ENCODE measurements at regions not wholly inside any gene's neighbourhood (a gene's known extent, or its start where the extent isn't known, plus 50 kb on each side); places are given as distances from the start of the nearest gene placed in this dataset.

DNA sequence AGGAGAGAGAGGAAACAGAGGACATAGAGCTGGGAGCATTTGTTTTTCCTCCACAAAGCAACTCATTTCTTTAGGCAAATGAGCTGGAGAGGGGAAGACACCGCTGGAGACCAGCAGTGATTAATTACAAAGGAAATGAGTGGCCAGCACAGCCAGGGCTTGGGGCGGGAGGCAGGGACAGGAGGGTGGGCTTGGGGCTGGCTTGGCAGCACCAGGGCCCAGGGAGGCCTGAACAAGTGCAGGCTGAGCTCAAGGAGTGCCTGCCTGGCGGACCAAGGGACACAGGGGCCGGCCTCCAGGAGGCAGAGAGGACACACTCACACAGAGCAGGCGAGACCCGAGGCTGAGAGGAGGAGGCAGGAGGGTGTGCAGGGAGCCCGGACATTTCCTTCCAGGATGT lies 149.0 kb upstream of the UNC5B start:
- WGBS (ENCODE audit: insufficient coverage, low coverage, low lambda C conversion rate, missing lambda C conversion rate), result 48% methylated on average over 2 of the region's 7 CpGs
- Histone ChIP-seq H3K36me3 (no peaks in the 10 kb centered on the region), H3K27me3 (no peaks in the 10 kb centered on the region), H3K4me1 (no peaks in the 10 kb centered on the region), H3K9me3 (no peaks in the 10 kb centered on the region), H3K27ac (no peak overlapping the region), H3K4me3 (no peak overlapping the region)
- TF ChIP-seq POLR2A (IDR thresholded peaks at IDR 0.05), result no peak
- TF ChIP-seq, protein P1, sequence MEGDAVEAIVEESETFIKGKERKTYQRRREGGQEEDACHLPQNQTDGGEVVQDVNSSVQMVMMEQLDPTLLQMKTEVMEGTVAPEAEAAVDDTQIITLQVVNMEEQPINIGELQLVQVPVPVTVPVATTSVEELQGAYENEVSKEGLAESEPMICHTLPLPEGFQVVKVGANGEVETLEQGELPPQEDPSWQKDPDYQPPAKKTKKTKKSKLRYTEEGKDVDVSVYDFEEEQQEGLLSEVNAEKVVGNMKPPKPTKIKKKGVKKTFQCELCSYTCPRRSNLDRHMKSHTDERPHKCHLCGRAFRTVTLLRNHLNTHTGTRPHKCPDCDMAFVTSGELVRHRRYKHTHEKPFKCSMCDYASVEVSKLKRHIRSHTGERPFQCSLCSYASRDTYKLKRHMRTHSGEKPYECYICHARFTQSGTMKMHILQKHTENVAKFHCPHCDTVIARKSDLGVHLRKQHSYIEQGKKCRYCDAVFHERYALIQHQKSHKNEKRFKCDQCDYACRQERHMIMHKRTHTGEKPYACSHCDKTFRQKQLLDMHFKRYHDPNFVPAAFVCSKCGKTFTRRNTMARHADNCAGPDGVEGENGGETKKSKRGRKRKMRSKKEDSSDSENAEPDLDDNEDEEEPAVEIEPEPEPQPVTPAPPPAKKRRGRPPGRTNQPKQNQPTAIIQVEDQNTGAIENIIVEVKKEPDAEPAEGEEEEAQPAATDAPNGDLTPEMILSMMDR (IDR thresholded peaks at IDR 0.05), result no peak
- ATAC-seq (no peak), DNase-seq (no peak)
- intact Hi-C loops (cut with DNase I), result no loop called here

DNA sequence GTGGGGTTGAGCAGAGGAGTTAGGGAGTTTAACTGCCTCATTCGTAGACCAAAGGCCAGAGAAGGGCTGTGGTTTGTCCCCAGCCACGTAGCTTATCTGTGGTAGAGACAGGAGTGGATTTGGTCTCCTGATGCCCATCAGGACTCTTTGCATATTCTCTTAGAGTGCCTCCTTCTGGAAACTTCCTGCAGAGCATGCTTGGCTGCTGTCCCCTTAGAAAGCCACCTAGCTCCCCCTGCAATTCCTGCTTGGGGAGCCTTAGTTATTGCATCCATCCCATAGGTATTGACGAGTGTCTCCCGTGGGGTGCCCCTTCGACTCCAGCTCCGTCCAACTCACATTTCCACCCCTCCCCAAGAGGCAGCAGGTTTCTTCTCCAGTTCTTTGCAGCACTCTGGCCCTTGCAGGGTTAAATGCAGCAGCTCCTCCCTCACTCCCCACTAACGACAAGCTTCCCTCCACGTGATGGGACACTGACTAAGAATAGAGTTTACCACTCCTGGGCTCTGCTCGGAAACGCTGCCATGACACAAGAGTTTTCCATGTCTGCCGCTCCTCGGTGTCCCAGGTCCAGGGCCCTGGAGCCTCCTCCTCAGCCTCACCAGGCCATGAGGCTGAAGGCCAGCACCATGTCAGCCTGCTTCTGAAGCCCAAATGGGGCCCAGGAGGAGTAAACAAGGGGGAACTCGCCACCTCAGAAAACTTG lies 147.8 kb upstream of the UNC5B start:
- no peaks in the 10 kb centered on the region for H3K27me3 ChIP-seq
- no peaks in the 10 kb centered on the region for H3K4me1 ChIP-seq
- ATAC-seq (no peak), DNase-seq (no peak)
- intact Hi-C loops (cut with DNase I), result no loop called here
- WGBS (ENCODE audit: insufficient coverage, low coverage, low lambda C conversion rate, missing lambda C conversion rate), result 41% methylated on average over 10 of the region's 13 CpGs
- H3K9me3 ChIP-seq, result no peaks in the 10 kb centered on the region
- no peak overlapping the region for H3K4me3 ChIP-seq
- TF ChIP-seq, protein P1 (IDR thresholded peaks at IDR 0.05), result no peak
- TF ChIP-seq POLR2A (IDR thresholded peaks at IDR 0.05), result no peak
- H3K36me3 ChIP-seq, result no peaks in the 10 kb centered on the region
- no peak overlapping the region for H3K27ac ChIP-seq

DNA sequence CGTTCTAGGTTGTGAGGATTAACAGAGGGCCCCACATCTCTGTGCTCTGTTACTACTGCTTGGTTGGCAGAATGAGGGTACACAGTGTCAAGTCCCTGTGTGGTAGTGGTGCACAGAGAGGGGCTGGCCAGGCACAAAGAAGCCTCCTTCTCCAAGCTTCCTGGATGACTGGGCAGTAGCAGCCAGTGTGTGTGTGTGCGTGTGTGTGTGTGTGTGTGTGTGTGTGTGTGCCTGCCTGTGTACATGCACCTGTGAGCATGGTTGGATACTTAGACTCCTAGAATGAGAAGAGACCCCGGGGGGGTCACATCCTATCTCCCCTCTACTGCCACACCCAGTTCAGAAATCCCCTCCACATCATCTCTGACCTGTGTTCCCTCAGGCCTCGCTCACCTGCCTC lies 146.7 kb upstream of the UNC5B start:
- Histone ChIP-seq H3K9me3 (no peaks in the 10 kb centered on the region), H3K4me3 (no peak overlapping the region), H3K4me1 (no peaks in the 10 kb centered on the region), H3K27ac (no peak overlapping the region), H3K36me3 (no peaks in the 10 kb centered on the region), H3K27me3 (no peaks in the 10 kb centered on the region)
- WGBS (ENCODE audit: insufficient coverage, low coverage, low lambda C conversion rate, missing lambda C conversion rate), result 83% methylated on average over 1 of the region's 4 CpGs
- ATAC-seq (no peak), DNase-seq (no peak)
- TF ChIP-seq POLR2A (IDR thresholded peaks at IDR 0.05), result no peak
- TF ChIP-seq, protein P1 (IDR thresholded peaks at IDR 0.05), result no peak
- intact Hi-C loops (cut with DNase I), result no loop called here

DNA sequence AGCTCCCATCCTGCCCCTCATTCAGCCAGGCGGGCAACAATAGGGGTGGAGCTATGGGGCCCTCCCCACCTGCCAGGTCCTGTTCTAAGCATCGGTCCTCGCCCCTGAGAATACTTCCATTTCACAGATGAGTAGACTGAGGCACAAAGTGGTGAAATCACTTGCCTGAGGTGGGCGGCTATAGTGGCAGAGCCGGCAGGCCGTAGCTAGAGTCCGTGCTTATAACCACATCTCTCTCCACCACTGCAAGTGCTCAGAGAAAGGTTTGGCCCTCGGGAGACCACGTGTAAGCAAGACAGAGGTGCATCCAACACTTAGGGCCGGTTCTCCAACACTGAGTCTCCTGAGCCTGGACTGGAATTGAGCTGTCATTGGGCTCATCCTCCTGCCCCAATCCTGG lies 145.8 kb upstream of the UNC5B start:
- WGBS (ENCODE audit: insufficient coverage, low coverage, low lambda C conversion rate, missing lambda C conversion rate), result 82% methylated on average over 8 of the region's 10 CpGs
- no peak overlapping the region for H3K4me3 ChIP-seq
- intact Hi-C loops (cut with DNase I), result no loop called here
- no peaks in the 10 kb centered on the region for H3K9me3 ChIP-seq
- no peaks in the 10 kb centered on the region for H3K4me1 ChIP-seq
- TF ChIP-seq POLR2A (IDR thresholded peaks at IDR 0.05), result no peak
- TF ChIP-seq, protein P1 (IDR thresholded peaks at IDR 0.05), result no peak
- no peak for DNase-seq
- no peak for ATAC-seq
- no peaks in the 10 kb centered on the region for H3K36me3 ChIP-seq
- H3K27me3 ChIP-seq, result no peaks in the 10 kb centered on the region
- H3K27ac ChIP-seq, result no peak overlapping the region

Measured in right lobe of liver (tissue), 6 donors.